ENCODE measurements at regions not wholly inside any gene's neighbourhood (a gene's known extent, or its start where the extent isn't known, plus 50 kb on each side); places are given as distances from the start of the nearest gene placed in this dataset.

GRCh38 chr13:42495751-42496150 is 78.2 kb upstream of the TNFSF11 start:
- TF ChIP-seq CTCF (IDR thresholded peaks at IDR 0.05) (no peak), EP300 (IDR thresholded peaks at IDR 0.05) (no peak), POLR2A (IDR thresholded peaks at IDR 0.05) (no peak), POLR2AphosphoS5 (IDR thresholded peaks at IDR 0.05) (no peak)
